HG02678 (cell line): ENCODE measurements at regions not wholly inside any gene's neighbourhood (a gene's known extent, or its start where the extent isn't known, plus 50 kb on each side); places are given as distances from the start of the nearest gene placed in this dataset.

Source experiments
- ATAC-seq: cut with Tn5 transposase; IDR thresholded peaks from one replicate; pipeline ENCODE4 v1.9.1; 2021; ENCODE audit warnings: mild to moderate bottlenecking, moderate library complexity; ENCODE audit not compliant: unreplicated experiment

- no peak for ATAC-seq
Observed at GRCh38 chr1:208570362-208570761, 326.2 kb upstream of the PLXNA2 start.

DNA sequence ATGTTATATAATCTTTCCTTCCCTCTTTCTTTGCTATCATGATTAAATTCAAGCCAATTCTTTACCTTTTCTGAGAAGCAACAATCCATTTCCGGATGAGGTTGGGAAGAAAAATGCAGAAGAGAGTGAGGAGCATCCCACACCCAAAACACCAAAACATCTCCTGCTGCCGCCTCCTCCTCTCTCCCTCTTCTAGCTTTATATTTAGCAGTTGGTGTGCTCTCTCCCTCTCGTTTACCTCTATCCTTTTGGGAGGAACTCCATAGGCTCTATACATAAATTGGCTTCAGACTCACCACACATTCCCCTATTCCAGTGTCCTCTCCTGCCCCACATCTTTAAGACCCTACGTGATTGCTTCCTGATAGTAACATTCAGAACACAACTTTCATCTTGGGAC is 332.2 kb upstream of the PLXNA2 start:
- ATAC-seq: no peak

DNA sequence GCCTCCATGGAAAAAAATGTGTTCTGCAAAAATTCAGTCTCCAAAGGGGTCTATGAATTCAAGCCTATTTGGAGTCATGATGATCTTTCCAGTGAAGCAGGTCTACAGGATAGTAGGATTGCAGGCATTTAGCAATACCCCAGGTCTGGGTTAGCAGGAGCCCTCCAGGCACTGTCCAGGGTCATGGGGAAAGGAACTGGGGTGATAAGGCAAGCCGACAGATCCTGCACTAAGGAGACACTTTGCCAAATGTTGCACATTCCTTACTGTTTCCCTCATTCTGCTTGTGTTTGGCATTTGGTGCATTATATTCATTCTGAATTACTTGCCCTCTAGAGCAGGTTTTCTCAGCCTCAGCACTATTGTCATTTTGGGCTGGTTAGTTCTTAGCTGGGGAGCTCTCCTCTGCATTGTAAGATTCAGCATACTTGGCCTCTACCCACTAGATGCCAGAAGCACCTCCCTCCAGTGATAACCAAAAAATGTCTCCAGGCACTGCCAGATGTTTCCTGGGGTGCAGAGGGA is 333.3 kb upstream of the PLXNA2 start:
- no peak for ATAC-seq

GRCh38 chr1:208581209-208581608 is 337.0 kb upstream of the PLXNA2 start:
- ATAC-seq: no peak

GRCh38 chr1:208581667-208582066 is 337.5 kb upstream of the PLXNA2 start:
- ATAC-seq: no peak

- ATAC-seq: no peak
Observed at GRCh38 chr1:208584167-208584755, 340.1 kb upstream of the PLXNA2 start.

GRCh38 chr1:208587110-208587509 is 342.9 kb upstream of the PLXNA2 start:
- peak; percentile 83 for ATAC-seq

DNA sequence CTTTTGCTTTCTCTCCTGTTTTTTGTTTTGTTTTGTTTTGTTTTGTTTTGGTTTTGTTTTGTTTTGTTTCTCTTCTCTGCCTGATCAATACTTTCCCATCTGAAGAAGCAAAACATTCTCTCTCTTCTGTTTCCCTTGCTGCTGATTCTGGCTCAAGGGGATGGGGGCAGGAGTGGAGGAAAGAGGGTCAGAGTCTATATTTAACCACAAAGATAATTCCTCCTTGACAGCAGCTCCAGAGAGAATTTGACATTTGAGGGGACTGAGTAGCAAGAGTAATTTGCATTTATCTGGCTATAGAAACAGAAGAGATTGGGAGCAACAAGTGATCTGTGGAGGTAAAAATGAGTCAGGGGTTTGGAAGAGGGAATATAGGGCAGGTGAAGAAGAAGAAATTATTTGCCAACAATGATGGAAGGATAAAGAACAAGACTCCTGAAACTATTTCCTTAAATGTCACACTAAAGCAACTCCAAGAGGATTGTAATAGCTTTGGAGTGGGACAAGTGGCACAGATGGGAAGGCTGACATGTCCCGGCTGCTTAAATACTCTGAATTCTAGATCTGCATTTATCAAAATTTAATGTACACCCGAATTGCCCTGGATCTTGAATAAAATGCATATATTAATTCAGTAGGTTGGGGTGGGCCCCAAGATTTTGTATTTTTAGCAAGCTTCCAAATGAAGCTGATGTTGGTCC is 349.3 kb upstream of the PLXNA2 start:
- ATAC-seq: no peak

- ATAC-seq: no peak
Observed at GRCh38 chr1:208595236-208595635, 351.1 kb upstream of the PLXNA2 start.

DNA sequence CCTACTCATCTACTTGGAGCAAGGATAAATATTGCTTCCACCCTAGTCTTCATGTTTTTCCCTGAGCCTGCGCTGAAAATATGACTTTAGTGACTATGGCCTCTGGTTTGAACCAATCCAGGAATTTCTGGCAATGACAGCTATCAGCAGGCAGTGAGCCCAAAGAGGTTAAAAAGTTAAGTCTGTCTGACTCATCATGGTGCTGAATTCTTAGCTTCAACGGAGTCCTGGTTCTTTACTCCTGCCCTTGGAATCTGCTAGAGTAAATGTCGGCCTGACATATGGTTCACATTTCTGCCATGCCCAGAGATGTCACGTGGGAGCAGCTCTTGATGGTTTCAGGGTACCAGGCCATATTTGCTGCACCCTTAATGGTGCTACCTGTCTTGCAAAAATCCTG is 351.6 kb upstream of the PLXNA2 start:
- ATAC-seq: no peak

DNA sequence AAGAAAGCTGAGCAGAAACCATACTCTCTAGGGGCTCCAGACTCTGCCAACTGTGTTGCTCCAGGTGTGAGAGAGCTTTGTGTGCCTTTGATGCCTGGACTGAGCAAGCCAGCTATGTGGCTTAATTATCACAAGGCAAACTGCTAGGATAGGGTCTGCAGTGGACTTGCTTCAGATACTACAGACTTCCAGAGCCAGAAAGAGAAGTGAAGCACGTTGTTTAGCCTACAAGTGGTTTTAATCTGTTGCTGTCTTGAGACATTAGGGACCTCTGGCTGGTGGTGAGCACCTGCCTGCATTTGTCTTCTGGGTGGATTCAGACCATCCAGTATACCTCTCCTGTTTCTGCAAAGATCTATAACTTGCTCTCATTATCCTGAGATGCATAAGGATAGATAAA is 353.4 kb upstream of the PLXNA2 start:
- no peak for ATAC-seq

- no peak for ATAC-seq
Observed at GRCh38 chr1:208598021-208598420, 353.8 kb upstream of the PLXNA2 start.

GRCh38 chr1:208599063-208599462 is 354.9 kb upstream of the PLXNA2 start:
- no peak for ATAC-seq

DNA sequence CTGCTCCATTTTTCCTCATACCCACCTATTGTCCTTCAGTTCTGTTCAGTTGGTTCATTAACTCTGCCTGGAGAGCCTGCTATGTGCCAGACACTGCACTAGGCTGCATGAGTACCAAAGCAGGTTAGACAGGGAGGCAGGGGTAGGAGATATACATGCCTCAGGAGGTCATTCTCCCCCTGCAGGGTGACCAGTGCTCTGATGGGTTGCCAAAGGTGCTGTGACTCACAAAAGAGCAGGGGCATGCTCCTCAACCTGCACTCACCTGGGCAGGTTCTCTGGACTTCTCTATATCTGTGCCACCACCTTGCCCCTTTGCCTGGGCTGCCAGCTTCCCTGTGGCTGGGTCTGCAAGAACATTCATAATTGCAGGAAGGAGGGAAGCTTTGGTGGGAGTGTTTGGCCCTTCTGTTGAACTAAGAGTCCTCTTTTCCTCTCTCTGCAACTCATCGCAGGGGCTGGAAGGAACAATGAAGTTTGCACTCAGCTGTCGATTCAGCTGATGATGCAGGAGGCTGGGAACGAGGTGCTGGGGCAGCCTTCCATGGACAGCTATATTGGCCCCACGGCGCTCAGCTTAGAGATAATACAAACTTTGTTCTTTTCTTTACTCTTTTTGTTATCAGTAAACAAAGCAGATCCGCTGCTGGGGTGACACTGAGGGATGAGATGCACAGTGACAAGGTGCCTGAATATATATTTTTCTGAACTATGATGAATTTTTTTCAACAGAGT is 356.4 kb upstream of the PLXNA2 start:
- no peak for ATAC-seq

DNA sequence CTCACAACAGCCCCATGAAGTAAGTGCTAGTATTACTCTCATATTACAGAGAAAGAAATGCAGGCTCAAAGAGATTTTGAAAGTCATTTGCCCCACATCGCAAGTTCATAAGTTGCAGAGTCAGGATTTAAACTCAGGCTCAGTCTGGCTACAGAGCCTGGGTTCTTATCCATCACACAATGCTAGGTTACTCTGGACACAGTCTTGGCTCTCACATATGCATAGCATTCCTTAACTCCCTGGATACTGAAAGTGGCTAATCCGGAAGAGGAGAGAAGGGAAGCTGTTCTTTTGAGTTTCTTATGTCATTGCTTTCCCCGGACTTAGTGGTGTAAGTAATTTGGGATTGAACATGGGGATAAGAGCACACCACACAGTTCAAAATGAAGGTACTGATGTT is 357.4 kb upstream of the PLXNA2 start:
- no peak for ATAC-seq

DNA sequence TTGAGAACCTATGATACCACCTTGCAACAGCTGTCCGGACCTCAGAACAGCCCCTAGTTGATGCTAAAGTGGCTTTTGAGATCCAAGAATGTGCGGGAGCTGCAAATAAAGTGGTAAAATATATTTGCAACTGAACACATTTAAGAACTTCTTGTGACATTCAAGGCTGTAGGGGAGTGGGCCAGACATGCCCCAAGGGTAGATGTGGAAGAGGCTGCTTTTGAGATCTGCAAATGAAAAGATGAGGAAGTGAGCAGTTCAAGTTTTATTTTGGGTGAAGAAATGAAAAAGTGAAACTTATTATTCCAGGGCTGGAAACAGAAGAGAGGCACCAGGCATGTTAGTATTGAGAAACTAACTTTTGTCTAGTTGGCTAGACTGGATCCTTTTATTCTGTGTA is 359.5 kb upstream of the PLXNA2 start:
- ATAC-seq: no peak

DNA sequence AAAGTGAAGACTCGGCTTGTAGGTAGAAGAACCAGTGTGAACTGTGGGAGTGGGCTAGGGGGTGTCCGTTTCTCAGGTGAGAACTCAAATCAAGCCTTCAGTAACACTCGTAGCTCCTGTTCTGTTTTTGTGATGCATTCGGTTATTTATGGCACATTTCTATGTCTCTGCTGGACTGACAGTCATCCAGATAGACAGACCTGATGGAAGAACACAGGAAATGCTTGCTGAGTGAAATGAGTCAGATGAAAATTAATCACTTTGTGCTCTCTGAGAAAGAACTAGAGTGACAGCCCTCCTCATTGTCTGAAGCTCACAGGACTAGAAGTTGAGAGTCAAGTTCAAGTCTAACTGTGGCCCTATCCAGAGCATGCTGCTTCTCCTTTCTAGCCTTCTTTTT is 360.1 kb upstream of the PLXNA2 start:
- peak; percentile 82 for ATAC-seq

- ATAC-seq: no peak
Observed at GRCh38 chr1:208606959-208607358, 362.8 kb upstream of the PLXNA2 start.

DNA sequence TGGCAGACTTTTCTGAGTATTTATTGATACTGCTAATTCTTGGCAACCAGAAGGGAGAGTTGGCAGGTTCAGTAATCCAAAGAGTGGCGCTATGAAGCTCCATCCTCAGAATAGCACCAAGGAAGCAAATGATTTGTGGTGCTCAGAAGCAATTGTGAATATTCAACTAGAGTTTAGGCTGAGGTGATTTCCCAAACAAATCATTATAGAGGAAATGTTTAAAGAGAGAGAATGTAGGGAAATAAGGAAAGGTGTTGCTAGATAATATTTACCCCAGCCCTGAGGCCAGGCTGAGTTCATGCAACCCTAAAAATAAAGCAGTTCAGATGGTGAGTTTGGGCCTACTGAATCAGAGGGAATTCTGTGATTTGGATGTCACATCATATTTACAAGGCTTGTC is 363.4 kb upstream of the PLXNA2 start:
- ATAC-seq: no peak

GRCh38 chr1:208614610-208615009 is 370.4 kb upstream of the PLXNA2 start:
- ATAC-seq: no peak

GRCh38 chr1:208615371-208615770 is 371.2 kb upstream of the PLXNA2 start:
- no peak for ATAC-seq

DNA sequence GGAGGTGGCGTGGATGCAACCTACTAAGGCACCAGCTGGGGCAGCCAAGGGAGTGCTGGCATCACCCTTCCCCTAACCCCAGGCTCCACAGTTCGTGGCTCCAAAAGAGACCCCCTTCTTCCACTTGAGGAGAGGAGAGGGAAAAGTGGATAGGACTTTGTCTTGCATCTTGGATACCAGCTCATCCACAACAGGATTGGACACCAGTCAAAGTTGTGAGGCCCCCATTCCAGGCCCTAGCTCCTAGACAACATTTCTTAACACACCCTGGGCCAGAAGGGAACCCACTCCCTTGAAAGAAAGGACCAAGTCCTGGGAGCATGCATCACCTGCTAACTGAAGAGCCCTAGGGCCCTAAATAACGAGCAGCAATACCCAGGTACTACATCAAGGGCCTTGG is 372.6 kb upstream of the PLXNA2 start:
- ATAC-seq: no peak
